ENCODE measurements at regions not wholly inside any gene's neighbourhood (a gene's known extent, or its start where the extent isn't known, plus 50 kb on each side); places are given as distances from the start of the nearest gene placed in this dataset.

GRCh38 chr13:55500694-55501093 is 1640.0 kb upstream of the PRR20A start:
- H3K36me3 Mint-ChIP-seq (ENCODE audit: low read depth), result peaks cover 8% of the 10 kb centered on the region
- no peak for TF ChIP-seq CTCF (IDR thresholded peaks at IDR 0.05)
- no peak for DNase-seq
- no peak overlapping the region for H3K4me3 Mint-ChIP-seq
- no peaks in the 10 kb centered on the region for H3K27me3 Mint-ChIP-seq (ENCODE audit: low read depth, poor library complexity)
- H3K27ac Mint-ChIP-seq, result no peak overlapping the region
- no peaks in the 10 kb centered on the region for H3K4me1 Mint-ChIP-seq
- peaks cover 20% of the 10 kb centered on the region for H3K9me3 Mint-ChIP-seq

- no peaks in the 10 kb centered on the region for H3K36me3 Mint-ChIP-seq (ENCODE audit: low read depth)
- H3K9me3 Mint-ChIP-seq, result peaks cover 11% of the 10 kb centered on the region
- no peaks in the 10 kb centered on the region for H3K4me1 Mint-ChIP-seq
- H3K27ac Mint-ChIP-seq, result no peak overlapping the region
- H3K27me3 Mint-ChIP-seq (ENCODE audit: low read depth, poor library complexity), result peaks cover 4% of the 10 kb centered on the region
- TF ChIP-seq CTCF (IDR thresholded peaks at IDR 0.05), result no peak
- no peak overlapping the region for H3K4me3 Mint-ChIP-seq
- DNase-seq, result no peak
These were observed 1624.1 kb upstream of the PRR20A start for GRCh38 chr13:55516610-55517009.

GRCh38 chr13:55517312-55517711 is 1623.4 kb upstream of the PRR20A start:
- Mint-ChIP-seq H3K9me3 (peaks cover 11% of the 10 kb centered on the region), H3K4me1 (no peaks in the 10 kb centered on the region), H3K4me3 (no peak overlapping the region), H3K36me3 (ENCODE audit: low read depth) (no peaks in the 10 kb centered on the region), H3K27me3 (ENCODE audit: low read depth, poor library complexity) (peaks cover 4% of the 10 kb centered on the region), H3K27ac (no peak overlapping the region)
- no peak for DNase-seq
- TF ChIP-seq CTCF (IDR thresholded peaks at IDR 0.05), result no peak

GRCh38 chr13:55528434-55528833 is 1612.3 kb upstream of the PRR20A start:
- Mint-ChIP-seq H3K27ac (no peak overlapping the region), H3K36me3 (ENCODE audit: low read depth) (no peaks in the 10 kb centered on the region), H3K27me3 (ENCODE audit: low read depth, poor library complexity) (no peaks in the 10 kb centered on the region), H3K4me1 (peaks cover 6% of the 10 kb centered on the region), H3K9me3 (no peaks in the 10 kb centered on the region), H3K4me3 (no peak overlapping the region)
- DNase-seq, result no peak
- TF ChIP-seq CTCF (IDR thresholded peaks at IDR 0.05), result no peak

GRCh38 chr13:55534306-55534705 is 1606.4 kb upstream of the PRR20A start:
- Mint-ChIP-seq H3K27ac (no peak overlapping the region), H3K4me1 (peaks cover 6% of the 10 kb centered on the region), H3K36me3 (ENCODE audit: low read depth) (no peaks in the 10 kb centered on the region), H3K9me3 (peaks cover 15% of the 10 kb centered on the region), H3K27me3 (ENCODE audit: low read depth, poor library complexity) (no peaks in the 10 kb centered on the region), H3K4me3 (no peak overlapping the region)
- no peak for TF ChIP-seq CTCF (IDR thresholded peaks at IDR 0.05)
- no peak for DNase-seq

GRCh38 chr13:55538424-55538823 is 1602.3 kb upstream of the PRR20A start:
- no peak overlapping the region for H3K4me3 Mint-ChIP-seq
- no peaks in the 10 kb centered on the region for H3K4me1 Mint-ChIP-seq
- no peaks in the 10 kb centered on the region for H3K36me3 Mint-ChIP-seq (ENCODE audit: low read depth)
- no peak for TF ChIP-seq CTCF (IDR thresholded peaks at IDR 0.05)
- DNase-seq, result no peak
- H3K9me3 Mint-ChIP-seq, result peaks cover 15% of the 10 kb centered on the region
- H3K27ac Mint-ChIP-seq, result no peak overlapping the region
- H3K27me3 Mint-ChIP-seq (ENCODE audit: low read depth, poor library complexity), result no peaks in the 10 kb centered on the region
